GM13977 (cell line): ENCODE measurements at regions not wholly inside any gene's neighbourhood (a gene's known extent, or its start where the extent isn't known, plus 50 kb on each side); places are given as distances from the start of the nearest gene placed in this dataset.
A peak's percentile ranks its signal among the peaks of the same experiment; 100 is the strongest.
"Not testable (repeated sequence)": the region's sequence is repeated elsewhere in the genome, so short reads cannot be mapped to it uniquely, and the experiment has no call there.

Experiments
- DNase-seq: peaks from one replicate; pipeline ENCODE4 v3.0.0; 2012; ENCODE audit warnings: low spot score
- in situ Hi-C: fragments of 300-500 bp; cut with MboI; formaldehyde crosslinking; loops from one replicate; pipeline ENCODE4 v1.12.0; 2022; ENCODE audit warnings: low sequenced_read_pairs, low pct_unique_long_range_greater_than_20kb, mixed read lengths, inconsistent platforms; ENCODE audit not compliant: unreplicated experiment
- TF ChIP-seq, protein P1 (sequence below): IDR thresholded peaks from 2 replicates; pipeline ENCODE4 v1.5.1; 2012; ENCODE audit warnings: mild to moderate bottlenecking, control low read depth; ENCODE audit not compliant: insufficient read depth; ENCODE audit errors: extremely low read depth, missing control alignments

DNA sequence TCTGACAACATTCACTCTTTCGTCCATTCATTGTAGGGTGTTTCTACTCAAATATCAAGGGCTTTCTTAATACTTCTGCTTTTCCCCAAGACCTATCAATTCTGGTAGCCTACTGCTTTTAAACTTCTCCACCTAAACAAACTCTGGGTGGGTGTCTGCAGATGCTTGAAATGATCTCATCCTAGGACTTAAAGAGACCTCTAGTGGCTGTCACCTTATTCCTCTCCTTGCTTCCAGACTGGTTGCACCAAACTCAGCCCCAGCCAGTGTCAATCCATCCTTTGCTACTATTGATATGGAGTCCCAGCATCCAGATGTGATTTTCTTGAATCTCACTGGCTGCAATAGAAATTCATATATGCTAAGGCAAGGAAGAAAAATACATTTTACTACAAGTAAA is 274.7 kb downstream of the NXPE2 start:
- no peak for DNase-seq
- TF ChIP-seq, protein P1, sequence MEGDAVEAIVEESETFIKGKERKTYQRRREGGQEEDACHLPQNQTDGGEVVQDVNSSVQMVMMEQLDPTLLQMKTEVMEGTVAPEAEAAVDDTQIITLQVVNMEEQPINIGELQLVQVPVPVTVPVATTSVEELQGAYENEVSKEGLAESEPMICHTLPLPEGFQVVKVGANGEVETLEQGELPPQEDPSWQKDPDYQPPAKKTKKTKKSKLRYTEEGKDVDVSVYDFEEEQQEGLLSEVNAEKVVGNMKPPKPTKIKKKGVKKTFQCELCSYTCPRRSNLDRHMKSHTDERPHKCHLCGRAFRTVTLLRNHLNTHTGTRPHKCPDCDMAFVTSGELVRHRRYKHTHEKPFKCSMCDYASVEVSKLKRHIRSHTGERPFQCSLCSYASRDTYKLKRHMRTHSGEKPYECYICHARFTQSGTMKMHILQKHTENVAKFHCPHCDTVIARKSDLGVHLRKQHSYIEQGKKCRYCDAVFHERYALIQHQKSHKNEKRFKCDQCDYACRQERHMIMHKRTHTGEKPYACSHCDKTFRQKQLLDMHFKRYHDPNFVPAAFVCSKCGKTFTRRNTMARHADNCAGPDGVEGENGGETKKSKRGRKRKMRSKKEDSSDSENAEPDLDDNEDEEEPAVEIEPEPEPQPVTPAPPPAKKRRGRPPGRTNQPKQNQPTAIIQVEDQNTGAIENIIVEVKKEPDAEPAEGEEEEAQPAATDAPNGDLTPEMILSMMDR = peak; percentile 4

DNA sequence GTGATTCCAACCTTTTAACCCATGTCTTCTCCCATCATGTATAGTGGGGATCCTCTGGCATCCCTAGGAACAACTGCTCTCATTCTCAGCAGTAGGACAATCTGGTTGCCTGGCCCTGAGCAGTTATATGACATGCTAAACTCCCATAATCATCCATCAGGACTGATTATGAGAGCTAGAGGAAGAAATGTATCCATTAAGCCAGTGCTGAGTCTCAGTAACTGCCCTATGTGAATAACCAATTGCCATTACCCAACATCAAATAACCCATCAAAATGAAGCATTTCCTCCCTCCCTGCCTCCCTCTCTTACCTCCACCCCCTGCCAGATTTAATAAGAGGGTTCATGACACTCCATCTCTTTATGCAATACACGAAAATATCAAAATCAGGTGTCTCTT is 277.6 kb downstream of the NXPE2 start:
- in situ Hi-C loops = no loop called here
- TF ChIP-seq, protein P1 = no peak
- no peak for DNase-seq

More for the DNA sequence above, 274.7 kb downstream of the NXPE2 start:
- in situ Hi-C loops = no loop called here

DNA sequence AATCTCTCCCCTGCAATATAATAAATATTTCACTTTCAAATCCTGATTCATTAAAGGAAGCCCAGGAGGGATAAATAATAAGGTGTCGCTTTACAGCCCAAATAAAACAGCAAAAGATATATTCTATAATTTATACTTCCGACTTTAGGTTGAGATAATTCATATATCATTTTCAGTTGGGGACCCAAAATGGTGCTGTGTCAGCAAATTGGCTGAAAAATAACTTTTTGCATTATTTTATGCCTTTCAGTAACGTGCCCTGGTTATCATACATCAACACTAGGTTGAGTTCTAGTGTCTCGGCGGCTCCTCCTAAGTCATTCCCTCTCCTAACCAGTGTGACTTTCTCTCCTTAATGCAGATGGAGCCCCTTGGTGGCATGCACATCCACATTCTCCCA is 278.2 kb downstream of the NXPE2 start:
- in situ Hi-C loops = no loop called here
- TF ChIP-seq, protein P1 = no peak
- DNase-seq = no peak

DNA sequence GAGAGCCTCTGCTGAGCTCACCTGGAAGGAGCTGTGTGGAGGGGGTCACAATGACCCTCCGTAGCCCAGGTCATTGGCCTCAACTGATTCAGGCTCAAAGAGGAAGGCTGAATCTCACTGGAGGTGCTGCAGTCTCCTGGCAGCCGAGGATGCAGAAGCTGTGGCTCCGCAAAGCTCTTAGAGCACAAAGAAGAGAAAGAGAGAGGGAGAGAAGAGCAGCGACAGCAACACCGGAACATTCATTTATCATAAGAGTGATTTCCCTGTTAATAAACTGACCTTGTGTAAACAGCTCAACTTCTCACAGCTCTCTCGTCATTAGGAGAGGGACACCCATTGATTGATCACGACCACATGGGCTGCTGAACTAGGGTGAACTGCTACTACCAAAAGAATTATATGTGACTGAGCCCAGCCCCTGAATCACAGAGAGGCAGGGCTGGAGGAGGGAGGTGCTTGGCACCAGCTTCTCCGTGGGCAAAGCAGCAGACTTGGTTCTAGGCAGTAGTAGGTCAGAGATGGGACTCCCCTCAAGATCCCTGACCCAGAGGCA is 281.7 kb downstream of the NXPE2 start:
- TF ChIP-seq, protein P1 = no peak
- DNase-seq = no peak
- in situ Hi-C loops = no loop called here

DNA sequence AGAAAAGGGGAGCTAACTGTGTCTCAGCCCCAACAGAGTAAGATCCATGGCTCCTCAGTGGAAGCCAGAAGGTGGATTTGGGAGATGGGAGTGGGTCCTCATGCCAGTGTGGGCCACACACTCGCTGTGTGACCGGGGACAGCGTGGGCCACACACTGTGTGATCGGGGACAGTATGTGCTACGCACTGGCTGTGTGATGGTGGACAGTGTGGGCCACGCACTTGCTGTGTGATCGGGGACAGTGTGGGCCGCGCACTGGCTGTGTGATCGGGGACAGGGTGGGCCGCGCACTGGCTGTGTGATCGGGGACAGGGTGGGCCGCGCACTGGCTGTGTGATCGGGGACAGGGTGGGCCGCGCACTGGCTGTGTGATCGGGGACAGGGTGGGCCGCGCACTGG is 282.5 kb downstream of the NXPE2 start:
- DNase-seq, in situ Hi-C loops: not testable (repeated sequence)

DNA sequence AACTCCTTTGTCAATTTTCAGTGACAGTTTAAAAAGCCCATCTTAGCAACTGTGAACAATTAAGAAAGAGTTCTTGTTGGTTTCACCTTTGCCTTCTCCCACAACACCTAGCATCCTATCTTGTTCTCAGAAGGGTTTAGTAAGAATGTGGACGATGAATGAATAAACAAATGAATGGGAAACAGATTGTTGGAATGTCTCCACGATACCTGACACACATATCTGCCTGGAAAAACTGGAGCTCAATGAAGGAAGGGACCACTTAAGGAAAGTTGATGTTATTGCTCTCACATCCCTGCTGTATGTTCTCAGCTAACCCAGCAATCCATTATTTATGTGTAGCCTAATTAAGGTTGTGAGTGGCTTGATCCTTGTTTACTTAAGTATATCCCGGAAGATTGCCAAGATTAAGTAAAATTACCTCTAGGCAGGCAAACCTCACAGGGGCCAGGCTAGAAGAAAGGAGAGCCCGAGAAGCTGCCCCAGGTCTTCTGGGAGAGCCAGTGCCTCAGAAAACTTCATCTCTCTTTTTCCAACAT is 286.4 kb downstream of the NXPE2 start:
- in situ Hi-C loops = no loop called here
- no peak for DNase-seq
- TF ChIP-seq, protein P1 = no peak

DNA sequence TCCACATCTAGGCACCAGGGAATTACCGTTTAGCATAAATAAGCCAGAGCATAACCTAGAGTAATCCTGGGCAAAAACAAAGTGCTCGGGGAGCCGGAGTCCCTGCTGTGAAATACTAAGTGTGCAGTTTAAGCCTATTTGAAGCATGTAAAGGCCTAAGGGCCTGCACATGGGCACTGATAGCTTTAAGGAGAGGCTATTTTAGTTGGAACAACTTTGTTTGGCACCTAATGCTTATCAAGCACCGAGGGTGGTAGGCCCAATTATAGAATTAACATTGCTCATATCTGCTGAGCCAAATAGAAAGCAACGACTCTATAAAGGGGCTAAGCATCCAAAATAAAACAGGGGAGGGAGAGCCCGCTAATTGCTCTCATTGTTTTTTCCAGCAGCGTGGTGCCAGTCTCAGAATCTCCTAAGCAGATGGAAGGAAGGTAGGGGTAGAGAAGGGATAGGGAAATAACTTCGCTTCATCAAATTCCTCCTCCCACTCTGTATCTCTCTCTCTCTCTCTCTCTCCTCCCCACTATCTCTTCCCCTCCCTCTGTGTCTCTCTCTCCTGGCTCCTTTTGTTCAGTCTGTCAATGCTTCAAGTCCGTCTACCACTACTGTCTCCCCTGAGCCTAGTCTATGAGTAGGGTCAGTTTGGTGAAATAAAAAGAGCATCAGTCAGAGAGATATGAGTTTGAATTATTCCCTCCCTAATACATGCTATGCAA is 292.8 kb downstream of the NXPE2 start:
- DNase-seq = no peak
- TF ChIP-seq, protein P1 = no peak
- in situ Hi-C loops = no loop called here
